HCT116 (cell line): ENCODE measurements at regions not wholly inside any gene's neighbourhood (a gene's known extent, or its start where the extent isn't known, plus 50 kb on each side); places are given as distances from the start of the nearest gene placed in this dataset.

Experiments
- ATAC-seq: fragments of 200-7000 bp; cut with Tn5 transposase; 2 replicates; pipeline ENCODE4 v1.9.1; 2020; ENCODE audit warnings: mild to moderate bottlenecking, moderate library complexity
- BruUV-seq: library from RNA; stranded (reverse); fragments of 400-500 nt; replicated peaks from 2 replicates; lab custom pipeline; 2021; lab: Mats Ljungman, UMichigan
- CTCF ChIA-PET: fragments of 300-600 bp; sonication (Branson Sonifier 250); formaldehyde crosslinking; loops from one replicate; lab custom pipeline; 2021; ENCODE audit warnings: antibody characterized with exemption; lab: Charles Lee
- POLR2A ChIA-PET: fragments of 300-600, 350-600 bp; sonication (Branson Sonifier 250); formaldehyde crosslinking; loops from one replicate; lab custom pipeline; 2021; ENCODE audit warnings: antibody characterized with exemption; lab: Charles Lee
- RAD21 ChIA-PET, 2 experiments: fragments of 300-600 bp; sonication (Branson Sonifier 250); formaldehyde crosslinking; loops; one replicate each; lab custom pipeline; 2023; ENCODE audit warnings: low total read pairs in 2 of 2; ENCODE audit not compliant: uncharacterized antibody in 2 of 2, unreplicated experiment in 2 of 2, low non-redundant PET in 1 of 2; lab: Charles Lee
- DNase-seq: peaks from one replicate; pipeline ENCODE4 v3.0.0-alpha.2; 2010; ENCODE audit warnings: low read depth, low spot score
- H2AFZ ChIP-seq: fragments of 200-600 bp; shearing (Covaris generic), sonication (generic); 2 replicates; pipeline ENCODE4 v1.6.1; 2017; ENCODE audit warnings: low read depth, mixed run types, mixed read lengths, antibody characterized with exemption, low read length; ENCODE audit not compliant: poor library complexity, severe bottlenecking
- H3K27ac ChIP-seq: 2 replicates; pipeline ENCODE4 v1.5.1; 2012; ENCODE audit warnings: low read depth, low read length
- H3K27me3 ChIP-seq: fragments of 200-600 bp; sonication (generic); 2 replicates; pipeline ENCODE4 v1.6.1; 2016; ENCODE audit warnings: mixed run types, low read length, mixed read lengths; ENCODE audit not compliant: insufficient read depth
- H3K36me3 ChIP-seq, 2 experiments: fragments of 200-500 bp in 1 of 2; fragments of 200-600 bp in 1 of 2; sonication (Bioruptor generic) in 1 of 2; sonication (generic) in 1 of 2; 2 replicates each; pipeline versions ENCODE4 v1.5.1 to v1.6.1; 2014 to 2016; ENCODE audit warnings: low read length in 2 of 2, inconsistent platforms in 1 of 2, mixed read lengths in 1 of 2, mixed run types in 1 of 2; ENCODE audit not compliant: insufficient read depth in 2 of 2, control insufficient read depth in 1 of 2
- H3K4me1 ChIP-seq, 2 experiments: fragments of 200-600 bp in 1 of 2; sonication (generic) in 1 of 2; 2 replicates each; pipeline versions ENCODE4 v1.5.1 to v1.6.1; 2012 to 2017; ENCODE audit warnings: low read length in 2 of 2, inconsistent platforms in 1 of 2, mild to moderate bottlenecking in 1 of 2, mixed read lengths in 1 of 2, mixed run types in 1 of 2, moderate library complexity in 1 of 2; ENCODE audit not compliant: insufficient read depth in 2 of 2, control insufficient read depth in 1 of 2
- H3K4me2 ChIP-seq: fragments of 200-600 bp; sonication (generic); 2 replicates; pipeline ENCODE4 v1.6.1; 2017; ENCODE audit warnings: mixed run types, low read length, mixed read lengths
- H3K4me3 ChIP-seq, 2 experiments: fragments of 200-600 bp in 1 of 2; sonication (generic) in 1 of 2; replicated peaks in 1 of 2; 2 replicates each; pipeline ENCODE4 v1.5.1; 2011 to 2016; ENCODE audit warnings: low read length in 2 of 2, control low read depth in 1 of 2, low read depth in 1 of 2, mild to moderate bottlenecking in 1 of 2, mixed read lengths in 1 of 2, mixed run types in 1 of 2
- H3K79me2 ChIP-seq: fragments of 200-600 bp; sonication (generic); 2 replicates; pipeline ENCODE4 v1.6.1; 2017; ENCODE audit warnings: mild to moderate bottlenecking, mixed run types, low read length, moderate library complexity, mixed read lengths; ENCODE audit not compliant: insufficient read depth
- H3K9ac ChIP-seq: fragments of 200-600 bp; sonication (generic); 2 replicates; pipeline ENCODE4 v1.6.1; 2016; ENCODE audit warnings: low read length, mixed read lengths
- H3K9me2 ChIP-seq: fragments of 200-600 bp; sonication (generic), shearing (Covaris generic); 2 replicates; pipeline ENCODE4 v1.6.1; 2017; ENCODE audit warnings: mixed run types, mild to moderate bottlenecking, moderate library complexity; ENCODE audit not compliant: insufficient read depth
- H3K9me3 ChIP-seq, 2 experiments: fragments of 200-500 bp in 1 of 2; fragments of 200-600 bp in 1 of 2; sonication (Bioruptor generic) in 1 of 2; sonication (generic) in 1 of 2; 2 replicates each; pipeline ENCODE4 v1.6.1; 2014 to 2017; ENCODE audit warnings: low read length in 2 of 2, mixed read lengths in 2 of 2, inconsistent platforms in 1 of 2, low read depth in 1 of 2, mild to moderate bottlenecking in 1 of 2, mixed run types in 1 of 2, moderate library complexity in 1 of 2; ENCODE audit not compliant: control insufficient read depth in 1 of 2, insufficient read depth in 1 of 2
- H4K20me1 ChIP-seq: fragments of 200-600 bp; sonication (generic), shearing (Covaris generic); 2 replicates; pipeline ENCODE4 v1.6.1; 2017; ENCODE audit warnings: mixed run types, mild to moderate bottlenecking, moderate library complexity; ENCODE audit not compliant: insufficient read depth
- CBX3 ChIP-seq: IDR thresholded peaks from 2 replicates; pipeline ENCODE4 v1.6.1; 2012; ENCODE audit warnings: low read depth
- EGR1 ChIP-seq: IDR thresholded peaks from 2 replicates; pipeline ENCODE4 v1.6.1; 2012; ENCODE audit warnings: low read depth
- ELF1 ChIP-seq: IDR thresholded peaks from 2 replicates; pipeline ENCODE4 v1.6.1; 2012; ENCODE audit warnings: low read depth, borderline replicate concordance
- EZH2 ChIP-seq: fragments of 200-600 bp; sonication (generic); IDR thresholded peaks from 2 replicates; pipeline ENCODE4 v1.6.1; 2017; ENCODE audit warnings: antibody characterized with exemption, mixed run types
- EZH2phosphoT487 ChIP-seq: fragments of 200-600 bp; IDR thresholded peaks from 2 replicates; pipeline ENCODE4 v1.6.1; 2018; ENCODE audit warnings: antibody characterized with exemption, borderline replicate concordance
- RAD21 ChIP-seq: IDR thresholded peaks from 2 replicates; pipeline ENCODE4 v1.6.1; 2012; ENCODE audit warnings: low read depth, mild to moderate bottlenecking
- SIN3A ChIP-seq: IDR thresholded peaks from 2 replicates; pipeline ENCODE4 v1.6.1; 2012; ENCODE audit warnings: low read depth
- TCF7L2 ChIP-seq: IDR thresholded peaks from 2 replicates; pipeline ENCODE4 v1.7.0; 2011; ENCODE audit warnings: borderline replicate concordance, inconsistent platforms; ENCODE audit not compliant: insufficient read depth, insufficient read length; ENCODE audit errors: extremely low read depth
- YY1 ChIP-seq: IDR thresholded peaks from 2 replicates; pipeline ENCODE4 v1.6.1; 2011; ENCODE audit warnings: low read length, low read depth, moderate library complexity, mild to moderate bottlenecking; ENCODE audit not compliant: insufficient replicate concordance; ENCODE audit errors: extremely low read depth
- intact Hi-C: fragments of 100-400 bp; cut with micrococcal nuclease; formaldehyde crosslinking; loops from 2 replicates; pipeline ENCODE4 v1.10.0; 2022
- TF ChIP-seq, protein P1 (sequence below): IDR thresholded peaks from 2 replicates; pipeline ENCODE4 v1.6.1; 2012
- TF ChIP-seq, protein P2 (sequence below): IDR thresholded peaks from 2 replicates; pipeline ENCODE4 v1.6.1; 2012
- TF ChIP-seq, protein P3 (sequence below), 3 experiments: fragments of 200-600 bp in 1 of 3; sonication (generic) in 1 of 3; IDR thresholded peaks in 2 of 3; conservative IDR thresholded peaks in 1 of 3; 2 replicates each; pipeline ENCODE4 v1.5.1; 2012 to 2017; ENCODE audit warnings: low read depth in 2 of 3, low read length in 2 of 3, antibody characterized with exemption in 1 of 3, borderline replicate concordance in 1 of 3, control low read depth in 1 of 3, mild to moderate bottlenecking in 1 of 3, mixed read lengths in 1 of 3, mixed run types in 1 of 3, moderate library complexity in 1 of 3; ENCODE audit not compliant: insufficient read depth in 1 of 3
- TF ChIP-seq, protein P4 (sequence below): IDR thresholded peaks from 2 replicates; pipeline ENCODE4 v1.6.1; 2012; ENCODE audit warnings: low read depth

DNA sequence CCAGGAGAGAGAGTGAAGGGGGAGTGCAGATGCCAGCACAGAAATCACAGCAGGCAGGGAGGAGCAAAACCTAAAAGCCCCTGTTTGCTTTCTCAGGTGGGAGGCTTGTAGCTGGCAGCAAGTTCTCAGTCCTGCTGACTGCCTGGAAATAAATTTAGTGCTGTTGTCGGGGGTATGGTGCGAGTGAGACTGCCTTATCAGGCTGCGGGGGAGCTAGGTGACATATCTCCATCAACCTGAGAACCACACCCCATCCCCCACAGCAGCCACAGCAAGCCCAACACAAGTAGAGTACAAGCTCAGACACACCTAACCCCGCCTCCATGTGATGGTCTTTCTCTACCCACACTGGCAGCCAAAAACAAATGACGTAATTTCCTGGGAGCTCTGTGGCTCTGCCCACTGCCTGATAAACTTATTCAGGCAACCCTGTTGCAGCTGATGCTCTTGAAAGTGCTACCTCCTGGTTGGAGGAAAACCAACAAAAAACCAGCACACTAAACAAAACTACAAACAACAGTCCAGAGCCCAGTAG lies 953.4 kb upstream of the NDST4 start:
- Histone ChIP-seq H3K79me2 (no peaks in the 10 kb centered on the region), H3K9me3 (no peaks in the 10 kb centered on the region), H3K27ac (no peak overlapping the region), H3K4me2 (no peak overlapping the region), H3K4me1 (no peaks in the 10 kb centered on the region), H2AFZ (no peak overlapping the region), H3K27me3 (no peaks in the 10 kb centered on the region), H3K9ac (no peak overlapping the region), H4K20me1 (no peaks in the 10 kb centered on the region), H3K4me3 (no peak overlapping the region), H3K36me3 (no peaks in the 10 kb centered on the region), H3K9me2 (no peaks in the 10 kb centered on the region)
- intact Hi-C loops, result no loop called here
- ATAC-seq, result no peak
- TF ChIP-seq, protein P1, sequence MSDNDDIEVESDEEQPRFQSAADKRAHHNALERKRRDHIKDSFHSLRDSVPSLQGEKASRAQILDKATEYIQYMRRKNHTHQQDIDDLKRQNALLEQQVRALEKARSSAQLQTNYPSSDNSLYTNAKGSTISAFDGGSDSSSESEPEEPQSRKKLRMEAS, result no peak
- TF ChIP-seq CBX3, result no peak
- TF ChIP-seq ELF1, result no peak
- TF ChIP-seq YY1, result no peak
- no peak for TF ChIP-seq SIN3A
- no peak for TF ChIP-seq EZH2phosphoT487
- TF ChIP-seq, protein P2, sequence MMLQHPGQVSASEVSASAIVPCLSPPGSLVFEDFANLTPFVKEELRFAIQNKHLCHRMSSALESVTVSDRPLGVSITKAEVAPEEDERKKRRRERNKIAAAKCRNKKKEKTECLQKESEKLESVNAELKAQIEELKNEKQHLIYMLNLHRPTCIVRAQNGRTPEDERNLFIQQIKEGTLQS, result no peak
- TF ChIP-seq EGR1, result no peak
- TF ChIP-seq TCF7L2, result no peak
- TF ChIP-seq, protein P3, sequence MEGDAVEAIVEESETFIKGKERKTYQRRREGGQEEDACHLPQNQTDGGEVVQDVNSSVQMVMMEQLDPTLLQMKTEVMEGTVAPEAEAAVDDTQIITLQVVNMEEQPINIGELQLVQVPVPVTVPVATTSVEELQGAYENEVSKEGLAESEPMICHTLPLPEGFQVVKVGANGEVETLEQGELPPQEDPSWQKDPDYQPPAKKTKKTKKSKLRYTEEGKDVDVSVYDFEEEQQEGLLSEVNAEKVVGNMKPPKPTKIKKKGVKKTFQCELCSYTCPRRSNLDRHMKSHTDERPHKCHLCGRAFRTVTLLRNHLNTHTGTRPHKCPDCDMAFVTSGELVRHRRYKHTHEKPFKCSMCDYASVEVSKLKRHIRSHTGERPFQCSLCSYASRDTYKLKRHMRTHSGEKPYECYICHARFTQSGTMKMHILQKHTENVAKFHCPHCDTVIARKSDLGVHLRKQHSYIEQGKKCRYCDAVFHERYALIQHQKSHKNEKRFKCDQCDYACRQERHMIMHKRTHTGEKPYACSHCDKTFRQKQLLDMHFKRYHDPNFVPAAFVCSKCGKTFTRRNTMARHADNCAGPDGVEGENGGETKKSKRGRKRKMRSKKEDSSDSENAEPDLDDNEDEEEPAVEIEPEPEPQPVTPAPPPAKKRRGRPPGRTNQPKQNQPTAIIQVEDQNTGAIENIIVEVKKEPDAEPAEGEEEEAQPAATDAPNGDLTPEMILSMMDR (IDR thresholded peaks at IDR 0.05 in 2 of 3, conservative IDR thresholded peaks at IDR 0.05 in 1 of 3; ENCODE audit: borderline replicate concordance in 1 of 3, insufficient read depth in 1 of 3, low read depth in 2 of 3, low read length in 2 of 3), result no peak
- no peak for TF ChIP-seq RAD21
- TF ChIP-seq, protein P4, sequence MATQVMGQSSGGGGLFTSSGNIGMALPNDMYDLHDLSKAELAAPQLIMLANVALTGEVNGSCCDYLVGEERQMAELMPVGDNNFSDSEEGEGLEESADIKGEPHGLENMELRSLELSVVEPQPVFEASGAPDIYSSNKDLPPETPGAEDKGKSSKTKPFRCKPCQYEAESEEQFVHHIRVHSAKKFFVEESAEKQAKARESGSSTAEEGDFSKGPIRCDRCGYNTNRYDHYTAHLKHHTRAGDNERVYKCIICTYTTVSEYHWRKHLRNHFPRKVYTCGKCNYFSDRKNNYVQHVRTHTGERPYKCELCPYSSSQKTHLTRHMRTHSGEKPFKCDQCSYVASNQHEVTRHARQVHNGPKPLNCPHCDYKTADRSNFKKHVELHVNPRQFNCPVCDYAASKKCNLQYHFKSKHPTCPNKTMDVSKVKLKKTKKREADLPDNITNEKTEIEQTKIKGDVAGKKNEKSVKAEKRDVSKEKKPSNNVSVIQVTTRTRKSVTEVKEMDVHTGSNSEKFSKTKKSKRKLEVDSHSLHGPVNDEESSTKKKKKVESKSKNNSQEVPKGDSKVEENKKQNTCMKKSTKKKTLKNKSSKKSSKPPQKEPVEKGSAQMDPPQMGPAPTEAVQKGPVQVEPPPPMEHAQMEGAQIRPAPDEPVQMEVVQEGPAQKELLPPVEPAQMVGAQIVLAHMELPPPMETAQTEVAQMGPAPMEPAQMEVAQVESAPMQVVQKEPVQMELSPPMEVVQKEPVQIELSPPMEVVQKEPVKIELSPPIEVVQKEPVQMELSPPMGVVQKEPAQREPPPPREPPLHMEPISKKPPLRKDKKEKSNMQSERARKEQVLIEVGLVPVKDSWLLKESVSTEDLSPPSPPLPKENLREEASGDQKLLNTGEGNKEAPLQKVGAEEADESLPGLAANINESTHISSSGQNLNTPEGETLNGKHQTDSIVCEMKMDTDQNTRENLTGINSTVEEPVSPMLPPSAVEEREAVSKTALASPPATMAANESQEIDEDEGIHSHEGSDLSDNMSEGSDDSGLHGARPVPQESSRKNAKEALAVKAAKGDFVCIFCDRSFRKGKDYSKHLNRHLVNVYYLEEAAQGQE, result no peak
- no peak for TF ChIP-seq EZH2
- DNase-seq, result no peak
- ChIA-PET CTCF (no interaction called here), POLR2A (no interaction called here), RAD21 (no interaction called here)
- no TSS peak for BruUV-seq
